Activated T-cell treated with anti-CD3 and anti-CD28 coated beads for 24 hours (primary cell): ENCODE measurements at regions not wholly inside any gene's neighbourhood (a gene's known extent, or its start where the extent isn't known, plus 50 kb on each side); places are given as distances from the start of the nearest gene placed in this dataset.

Source experiments
- DNase-seq: peaks from one replicate; pipeline ENCODE4 v3.0.0-alpha.2; 2020; ENCODE audit warnings: low read depth

DNA sequence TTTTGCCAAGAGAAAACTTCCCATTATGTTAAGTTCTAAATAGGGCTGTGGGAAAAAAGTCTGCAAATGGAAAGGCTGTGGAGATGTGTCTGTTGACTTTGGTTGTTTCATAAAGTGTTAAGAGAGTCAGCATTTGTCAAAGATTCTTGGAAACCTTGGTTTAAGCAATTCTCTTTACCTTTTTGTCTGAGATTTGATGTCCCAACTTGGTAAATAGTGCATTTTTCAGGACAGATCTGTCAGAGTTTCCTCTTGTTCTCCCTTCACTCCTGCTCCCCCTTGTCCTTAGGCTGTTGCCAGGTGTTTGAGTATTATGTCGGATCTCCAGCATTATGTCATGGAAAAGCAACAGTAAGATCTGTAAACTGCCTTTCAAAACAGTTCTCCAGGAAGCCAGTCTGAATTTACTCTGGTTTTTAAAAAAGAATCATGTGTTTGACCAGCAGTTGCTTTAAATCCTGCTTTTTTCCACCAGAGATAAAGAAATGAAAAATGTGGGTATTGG, 79.1 kb upstream of the ADAMTSL1 start:
- DNase-seq, result no peak

DNA sequence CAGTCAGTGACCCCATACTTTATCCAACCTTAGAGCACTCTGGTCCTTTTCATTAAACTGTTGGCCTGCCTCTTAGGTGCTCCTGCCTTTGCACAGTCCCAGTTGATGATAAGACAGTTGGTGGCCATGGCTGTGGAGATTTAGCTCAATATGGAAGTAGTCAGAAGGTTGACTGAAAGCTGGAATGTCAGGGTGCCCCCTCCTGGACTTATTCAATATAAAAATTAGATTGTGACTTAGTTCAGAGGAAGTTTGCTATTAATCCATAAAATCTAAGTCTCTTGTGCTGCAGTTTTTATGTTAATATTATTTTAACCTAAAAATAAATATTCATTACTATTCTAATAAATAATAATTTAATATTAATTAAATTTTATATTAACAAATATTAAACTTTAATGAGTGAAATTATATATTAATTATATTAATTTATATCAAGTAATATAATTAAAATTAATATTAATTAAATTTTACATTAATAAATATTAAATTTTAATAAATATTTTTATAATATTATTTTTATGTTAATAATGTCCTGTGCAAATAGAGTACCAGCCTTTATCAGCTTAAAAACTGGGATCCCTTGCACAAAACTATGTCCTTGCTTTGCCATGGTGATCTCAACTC, 77.7 kb upstream of the ADAMTSL1 start:
- no peak for DNase-seq

DNA sequence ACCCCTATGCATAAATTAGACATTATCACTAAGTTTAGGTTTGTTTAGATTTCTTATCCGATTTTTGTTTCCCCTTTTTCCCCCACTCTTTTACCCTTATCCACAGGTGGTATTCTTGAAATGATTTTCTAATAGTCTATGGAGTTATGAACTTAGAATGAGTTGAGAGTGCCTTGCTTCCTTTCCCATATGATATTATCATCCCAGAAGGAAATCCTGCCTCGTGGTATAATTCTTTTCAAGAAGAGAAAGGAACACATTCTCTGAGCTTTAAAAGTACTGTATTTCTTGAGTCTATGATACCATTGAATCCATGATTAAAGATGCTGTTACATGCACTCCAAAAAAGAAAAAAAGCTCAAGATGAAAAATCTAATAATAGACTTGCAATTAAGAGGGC, 76.9 kb upstream of the ADAMTSL1 start:
- no peak for DNase-seq

DNA sequence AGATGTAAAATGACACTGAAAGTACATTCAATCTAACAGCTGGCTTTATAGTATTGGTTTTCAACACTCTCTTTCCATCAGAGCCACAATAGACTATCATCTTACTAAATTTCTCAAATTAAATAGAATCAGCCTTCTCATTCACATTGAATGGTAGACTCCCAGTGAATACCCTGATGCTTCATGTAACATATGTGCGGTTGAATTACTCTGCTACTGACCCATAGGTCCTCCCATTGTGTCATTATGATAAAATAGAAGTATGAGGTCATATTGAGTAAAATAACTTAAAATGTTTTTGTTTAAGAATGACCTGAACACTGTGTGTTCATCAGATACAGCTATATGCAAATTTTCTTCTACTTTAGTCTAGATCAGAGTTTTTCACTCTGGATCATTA, 75.9 kb upstream of the ADAMTSL1 start:
- DNase-seq, result no peak

DNA sequence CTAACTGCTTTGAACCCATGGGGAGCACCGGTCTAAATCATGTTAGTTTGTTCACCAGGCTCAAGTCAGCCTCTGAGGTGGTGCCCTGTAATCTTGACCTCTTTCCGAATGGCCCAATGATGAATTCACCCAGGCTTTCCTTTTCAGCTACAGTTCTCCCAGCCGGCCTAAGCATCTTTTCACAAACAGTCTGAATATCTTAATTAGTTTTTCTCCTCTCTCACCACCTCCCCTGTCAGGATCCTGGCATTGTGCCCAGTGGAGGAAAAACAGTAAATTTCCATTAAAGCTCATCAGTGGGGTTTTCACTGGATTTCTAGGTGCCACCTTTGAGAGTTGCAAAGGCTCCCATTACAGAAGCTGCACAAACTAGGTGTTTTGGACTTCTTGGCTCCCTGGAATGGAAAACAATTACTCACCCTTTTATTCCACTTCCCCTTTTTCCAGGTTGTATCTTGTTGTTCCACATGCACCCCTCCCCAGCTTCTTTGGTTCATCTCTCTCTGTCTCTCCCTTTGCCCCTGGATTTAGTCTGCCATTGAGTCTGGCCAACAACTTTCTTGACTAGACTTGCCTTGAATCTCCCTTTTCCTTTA, 69.4 kb upstream of the ADAMTSL1 start:
- DNase-seq, result no peak

DNA sequence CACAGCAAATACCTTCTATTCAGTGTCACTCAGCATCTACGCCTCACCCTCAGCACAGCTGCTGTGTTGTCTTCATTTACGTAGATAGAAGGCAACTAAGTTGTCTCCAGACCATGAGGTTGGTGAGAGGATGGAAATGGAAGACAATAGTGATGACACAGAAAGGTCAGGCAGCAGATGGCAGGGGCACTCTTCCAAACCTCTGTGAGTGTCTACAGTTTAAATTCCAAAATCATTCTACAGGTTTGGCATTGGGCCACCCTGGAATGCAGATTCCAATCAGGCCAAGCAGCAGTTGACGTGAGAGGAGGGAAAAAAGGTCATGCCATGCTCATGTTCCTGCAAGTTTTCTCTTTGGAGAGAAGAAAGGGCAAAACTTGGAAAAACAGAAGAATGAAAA, 68.7 kb upstream of the ADAMTSL1 start:
- DNase-seq, result no peak

DNA sequence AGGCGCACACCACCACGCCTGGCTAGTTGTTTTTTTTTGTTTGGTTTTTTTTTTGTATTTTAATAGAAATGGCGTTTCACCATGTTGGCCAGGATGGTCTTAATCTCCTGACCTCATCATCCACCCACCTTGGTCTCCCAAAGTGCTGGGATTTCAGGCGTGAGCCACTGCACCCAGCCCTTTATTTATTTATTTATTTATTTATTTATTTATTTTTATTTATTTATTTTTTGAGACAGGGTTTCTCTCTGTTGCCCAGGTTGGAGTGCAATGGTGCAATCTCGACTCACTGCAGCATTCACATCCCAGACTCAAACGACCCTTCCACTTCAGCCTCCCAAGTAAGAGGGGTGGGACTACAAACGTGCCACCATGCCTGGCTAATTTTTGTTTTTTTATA, 63.0 kb upstream of the ADAMTSL1 start:
- no peak for DNase-seq

DNA sequence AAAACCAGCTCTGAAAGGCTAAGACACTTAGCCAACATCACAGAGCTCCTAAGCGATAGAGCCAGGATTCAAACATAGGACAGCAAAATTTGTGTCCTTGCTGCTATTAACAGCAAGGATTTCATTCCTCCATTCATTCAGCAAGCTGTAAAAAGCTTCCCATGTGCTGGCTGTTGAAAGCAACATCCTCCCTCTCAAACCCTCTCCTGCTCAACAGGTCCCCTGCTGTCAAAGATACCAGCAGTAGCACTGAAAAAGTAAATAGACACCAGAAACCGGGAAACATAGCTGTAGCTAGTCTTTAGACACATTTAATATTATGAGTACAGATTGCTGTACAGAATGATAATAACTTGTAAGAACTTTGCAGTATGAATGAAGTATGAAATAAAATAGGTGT, 52.6 kb upstream of the ADAMTSL1 start:
- DNase-seq, result no peak

DNA sequence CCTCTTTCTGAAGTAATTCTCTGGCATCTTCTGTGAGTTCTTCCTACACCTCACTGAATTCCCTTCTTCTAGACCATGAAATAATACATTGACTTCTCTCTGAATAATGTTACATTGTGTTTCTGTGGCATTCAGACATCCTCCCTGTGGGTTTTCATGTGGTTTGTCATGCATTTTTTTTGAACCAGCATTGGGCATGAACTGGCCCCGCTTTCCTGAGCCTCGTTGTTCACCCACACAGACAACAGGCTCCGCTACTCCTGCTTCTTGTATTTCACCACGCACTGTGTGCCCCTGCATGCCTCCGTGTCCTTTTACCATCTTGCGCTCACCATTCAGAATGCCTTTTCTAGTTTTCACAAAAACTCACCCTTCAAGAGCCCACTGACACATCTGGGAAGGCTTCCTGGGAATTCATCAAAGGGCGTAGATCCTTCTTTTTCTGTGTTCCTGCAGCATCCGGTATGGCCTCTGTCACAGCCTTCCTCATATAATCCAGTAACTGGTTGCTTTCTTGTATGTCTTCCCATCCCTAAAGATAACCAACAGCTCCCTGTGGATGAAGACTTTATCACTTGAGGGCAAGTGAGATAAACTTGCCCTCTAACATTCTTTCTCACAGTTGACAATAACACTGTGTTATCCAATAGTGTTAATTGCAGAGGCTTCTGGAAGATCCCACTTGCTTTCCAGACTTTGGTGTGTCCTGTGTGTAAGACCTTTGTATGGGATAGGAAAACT, 51.5 kb upstream of the ADAMTSL1 start:
- DNase-seq, result no peak

DNA sequence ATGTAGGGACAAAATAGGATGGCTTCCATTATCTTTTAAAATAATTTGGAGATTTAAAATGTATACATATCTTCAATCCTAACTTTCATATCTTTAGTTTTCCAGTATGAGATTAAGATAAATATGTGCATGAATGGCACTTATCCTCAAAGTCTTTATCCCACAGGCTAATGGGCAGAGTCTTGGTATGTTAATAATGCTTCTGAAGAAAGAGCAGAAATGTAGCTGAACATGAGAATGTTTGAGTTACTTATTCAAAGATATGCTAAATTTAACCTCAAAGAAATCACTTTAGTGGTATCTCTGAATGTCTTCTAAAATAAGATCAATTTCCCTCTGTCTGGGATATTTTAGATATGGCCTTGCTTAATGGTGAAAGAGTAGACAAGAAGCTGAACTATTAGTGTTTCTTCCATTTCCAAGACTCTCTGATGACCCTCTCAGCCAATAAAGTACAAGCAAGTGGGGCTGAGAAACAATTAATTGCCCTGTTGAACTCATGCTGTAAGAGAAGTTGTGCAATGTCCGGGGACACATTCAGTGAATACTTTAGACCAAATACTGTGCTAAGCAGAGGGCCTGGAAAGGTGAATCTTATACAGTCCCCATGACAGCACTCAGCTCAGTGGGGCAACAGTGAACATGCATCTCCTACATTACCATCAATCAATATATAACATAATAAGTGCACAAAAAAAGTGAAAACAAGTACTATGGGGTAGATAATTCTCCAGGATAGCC, 50.0 kb upstream of the ADAMTSL1 start:
- no peak for DNase-seq
